ENCODE measurements at regions not wholly inside any gene's neighbourhood (a gene's known extent, or its start where the extent isn't known, plus 50 kb on each side); places are given as distances from the start of the nearest gene placed in this dataset.

GRCh38 chr14:98173305-98173704 lies 1098.7 kb downstream of the BCL11B start:
- TF ChIP-seq, protein P1, sequence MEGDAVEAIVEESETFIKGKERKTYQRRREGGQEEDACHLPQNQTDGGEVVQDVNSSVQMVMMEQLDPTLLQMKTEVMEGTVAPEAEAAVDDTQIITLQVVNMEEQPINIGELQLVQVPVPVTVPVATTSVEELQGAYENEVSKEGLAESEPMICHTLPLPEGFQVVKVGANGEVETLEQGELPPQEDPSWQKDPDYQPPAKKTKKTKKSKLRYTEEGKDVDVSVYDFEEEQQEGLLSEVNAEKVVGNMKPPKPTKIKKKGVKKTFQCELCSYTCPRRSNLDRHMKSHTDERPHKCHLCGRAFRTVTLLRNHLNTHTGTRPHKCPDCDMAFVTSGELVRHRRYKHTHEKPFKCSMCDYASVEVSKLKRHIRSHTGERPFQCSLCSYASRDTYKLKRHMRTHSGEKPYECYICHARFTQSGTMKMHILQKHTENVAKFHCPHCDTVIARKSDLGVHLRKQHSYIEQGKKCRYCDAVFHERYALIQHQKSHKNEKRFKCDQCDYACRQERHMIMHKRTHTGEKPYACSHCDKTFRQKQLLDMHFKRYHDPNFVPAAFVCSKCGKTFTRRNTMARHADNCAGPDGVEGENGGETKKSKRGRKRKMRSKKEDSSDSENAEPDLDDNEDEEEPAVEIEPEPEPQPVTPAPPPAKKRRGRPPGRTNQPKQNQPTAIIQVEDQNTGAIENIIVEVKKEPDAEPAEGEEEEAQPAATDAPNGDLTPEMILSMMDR (conservative IDR thresholded peaks at IDR 0.05): no peak
- no peak overlapping the region for H3K27ac ChIP-seq

DNA sequence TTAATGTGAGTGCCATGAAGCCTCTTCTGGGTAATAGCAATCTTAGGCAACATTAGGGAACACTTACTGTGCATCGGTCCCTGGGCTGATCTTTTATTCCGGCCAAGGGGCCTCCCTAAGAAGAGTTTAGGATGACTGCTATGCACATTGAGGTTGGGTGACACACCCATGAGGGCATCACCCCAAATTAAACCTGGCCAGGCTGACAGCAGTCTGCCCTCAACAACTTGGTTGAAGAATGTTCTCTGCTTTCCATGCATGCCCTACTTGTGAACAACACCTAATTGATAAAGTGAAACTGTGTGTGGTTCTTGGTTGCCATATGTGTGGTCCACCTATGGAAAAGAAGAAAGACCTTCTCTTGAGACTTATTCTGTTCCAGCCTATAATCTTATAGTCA lies 1098.0 kb downstream of the BCL11B start:
- TF ChIP-seq, protein P1 (conservative IDR thresholded peaks at IDR 0.05): no peak
- no peak overlapping the region for H3K27ac ChIP-seq

- no peak overlapping the region for H3K27ac ChIP-seq
- TF ChIP-seq, protein P1 (conservative IDR thresholded peaks at IDR 0.05): no peak
These were observed 1096.6 kb downstream of the BCL11B start for GRCh38 chr14:98175436-98175835.

- TF ChIP-seq, protein P1 (conservative IDR thresholded peaks at IDR 0.05): no peak
These were observed 1096.1 kb downstream of the BCL11B start for GRCh38 chr14:98175881-98176280.

GRCh38 chr14:98176892-98177291 lies 1095.1 kb downstream of the BCL11B start:
- TF ChIP-seq, protein P1 (conservative IDR thresholded peaks at IDR 0.05): no peak
- H3K27ac ChIP-seq: no peak overlapping the region

More at GRCh38 chr14:98175881-98176280, 1096.1 kb downstream of the BCL11B start:
- H3K27ac ChIP-seq: no peak overlapping the region

GRCh38 chr14:98177551-98177950 lies 1094.4 kb downstream of the BCL11B start:
- H3K27ac ChIP-seq: no peak overlapping the region
- TF ChIP-seq, protein P1 (conservative IDR thresholded peaks at IDR 0.05): no peak

- TF ChIP-seq, protein P1 (conservative IDR thresholded peaks at IDR 0.05): no peak
- H3K27ac ChIP-seq: no peak overlapping the region
These were observed 1090.8 kb downstream of the BCL11B start for GRCh38 chr14:98181241-98181640.
